Urinary bladder (tissue), 3 donors: ENCODE measurements at regions not wholly inside any gene's neighbourhood (a gene's known extent, or its start where the extent isn't known, plus 50 kb on each side); places are given as distances from the start of the nearest gene placed in this dataset.
"Not testable (repeated sequence)": the region's sequence is repeated elsewhere in the genome, so short reads cannot be mapped to it uniquely, and the experiment has no call there.

Experiments used
- DNase-seq: peaks from one replicate; pipeline ENCODE4 v3.0.0-alpha.2; 2015; ENCODE audit errors: extremely low spot score
- H3K27ac ChIP-seq: one replicate; pipeline ENCODE4 v1.5.1; 2013; ENCODE audit warnings: low read depth, mild to moderate bottlenecking, moderate library complexity
- H3K36me3 ChIP-seq: one replicate; pipeline ENCODE4 v1.6.1; 2013; ENCODE audit warnings: mild to moderate bottlenecking, moderate library complexity; ENCODE audit not compliant: insufficient read depth
- H3K4me1 ChIP-seq: one replicate; pipeline ENCODE4 v1.6.1; 2013; ENCODE audit warnings: mild to moderate bottlenecking, moderate library complexity; ENCODE audit not compliant: insufficient read depth
- H3K4me3 ChIP-seq: one replicate; pipeline ENCODE4 v1.5.1; 2013; ENCODE audit warnings: low read depth, low read length
- WGBS: extraction: QIAGEN DNeasy Blood & Tissue Kit; methylation state at CpG from one replicate; pipeline ENCODE4 v1.1.7; 2013; 5-methylcytosine and 5-hydroxymethylcytosine counted together
- donor health status: healthy with polysubstance abuse.
- donor health status: healthy.

GRCh38 chr12:103011974-103012763 lies 54.7 kb downstream of the ASCL1 start:
- Histone ChIP-seq H3K36me3 (no peaks in the 10 kb centered on the region), H3K27ac (no peak overlapping the region), H3K4me1 (no peaks in the 10 kb centered on the region), H3K4me3 (no peak overlapping the region)
- DNase-seq = no peak
- WGBS = 42% methylated on average over 4 of the region's 4 CpGs

GRCh38 chr12:103012884-103013283 lies 55.4 kb downstream of the ASCL1 start:
- Histone ChIP-seq H3K4me3 (no peak overlapping the region), H3K27ac (no peak overlapping the region), H3K4me1 (no peaks in the 10 kb centered on the region), H3K36me3 (no peaks in the 10 kb centered on the region)
- WGBS = 12% methylated on average over 8 of the region's 8 CpGs
- no peak for DNase-seq

GRCh38 chr12:103013741-103014300 lies 56.3 kb downstream of the ASCL1 start:
- no peak overlapping the region for H3K4me3 ChIP-seq
- no peaks in the 10 kb centered on the region for H3K4me1 ChIP-seq
- H3K27ac ChIP-seq = no peak overlapping the region
- no peak for DNase-seq
- 27% methylated on average over 9 of the region's 9 CpGs for WGBS
- no peaks in the 10 kb centered on the region for H3K36me3 ChIP-seq

- H3K4me3 ChIP-seq = no peak overlapping the region
- DNase-seq = no peak
- H3K36me3 ChIP-seq = no peaks in the 10 kb centered on the region
- no peaks in the 10 kb centered on the region for H3K4me1 ChIP-seq
- H3K27ac ChIP-seq = no peak overlapping the region
Observed at GRCh38 chr12:103016381-103016780, 58.9 kb downstream of the ASCL1 start.

- no peaks in the 10 kb centered on the region for H3K36me3 ChIP-seq
- 44% methylated on average over 1 of the region's 1 CpG for WGBS
- H3K4me3 ChIP-seq = no peak overlapping the region
- no peak for DNase-seq
- H3K4me1 ChIP-seq = no peaks in the 10 kb centered on the region
- no peak overlapping the region for H3K27ac ChIP-seq
Observed at GRCh38 chr12:103020839-103021238, 63.4 kb downstream of the ASCL1 start.

GRCh38 chr12:103021538-103022218 lies 64.2 kb downstream of the ASCL1 start:
- no peak overlapping the region for H3K27ac ChIP-seq
- no peaks in the 10 kb centered on the region for H3K4me1 ChIP-seq
- DNase-seq = no peak
- no peak overlapping the region for H3K4me3 ChIP-seq
- WGBS = 64% methylated on average over 3 of the region's 3 CpGs
- H3K36me3 ChIP-seq = no peaks in the 10 kb centered on the region

- no peaks in the 10 kb centered on the region for H3K36me3 ChIP-seq
- DNase-seq = no peak
- WGBS = 73% methylated on average over 1 of the region's 1 CpG
- H3K4me3 ChIP-seq = no peak overlapping the region
- no peaks in the 10 kb centered on the region for H3K4me1 ChIP-seq
- H3K27ac ChIP-seq = no peak overlapping the region
Observed at GRCh38 chr12:103024650-103025049, 67.2 kb downstream of the ASCL1 start.

GRCh38 chr12:103026643-103027042 lies 69.2 kb downstream of the ASCL1 start:
- not testable (repeated sequence) for H3K4me3 ChIP-seq, DNase-seq, H3K4me1 ChIP-seq, H3K27ac ChIP-seq, H3K36me3 ChIP-seq
- 22% methylated on average over 3 of the region's 3 CpGs for whole genome bisulfite sequencing

GRCh38 chr12:103028881-103029639 lies 71.6 kb downstream of the ASCL1 start:
- WGBS = 41% methylated on average over 6 of the region's 6 CpGs
- Histone ChIP-seq H3K4me1 (no peaks in the 10 kb centered on the region), H3K4me3 (no peak overlapping the region), H3K36me3 (no peaks in the 10 kb centered on the region), H3K27ac (no peak overlapping the region)
- DNase-seq = no peak

- 60% methylated on average over 1 of the region's 1 CpG for WGBS
Observed at GRCh38 chr12:103036581-103037214, 79.2 kb downstream of the ASCL1 start.

GRCh38 chr12:103043531-103044486 lies 86.3 kb downstream of the ASCL1 start:
- DNase-seq = no peak
- Histone ChIP-seq H3K27ac (no peak overlapping the region), H3K36me3 (no peaks in the 10 kb centered on the region), H3K4me3 (no peak overlapping the region), H3K4me1 (no peaks in the 10 kb centered on the region)
- 22% methylated on average over 18 of the region's 18 CpGs for WGBS

More at GRCh38 chr12:103036581-103037214, 79.2 kb downstream of the ASCL1 start:
- Histone ChIP-seq H3K27ac (no peak overlapping the region), H3K4me1 (no peaks in the 10 kb centered on the region), H3K36me3 (no peaks in the 10 kb centered on the region), H3K4me3 (no peak overlapping the region)
- DNase-seq = no peak

- Histone ChIP-seq H3K4me1 (no peaks in the 10 kb centered on the region), H3K36me3 (no peaks in the 10 kb centered on the region), H3K4me3 (no peak overlapping the region), H3K27ac (no peak overlapping the region)
- 74% methylated on average over 3 of the region's 3 CpGs for WGBS
- no peak for DNase-seq
Observed at GRCh38 chr12:103046154-103046553, 88.7 kb downstream of the ASCL1 start.
